NAMALWA (cell line): ENCODE measurements at regions not wholly inside any gene's neighbourhood (a gene's known extent, or its start where the extent isn't known, plus 50 kb on each side); places are given as distances from the start of the nearest gene placed in this dataset.

Source experiments
- DNase-seq: peaks from one replicate; pipeline ENCODE4 v3.0.0-alpha.2; 2015; ENCODE audit warnings: low spot score

- no peak for DNase-seq
Measured at GRCh38 chr9:121569266-121569648, 69.6 kb upstream of the GGTA1 start.

- DNase-seq, result no peak
Measured at GRCh38 chr9:121572581-121572980, 72.9 kb upstream of the GGTA1 start.

GRCh38 chr9:121573717-121574485 lies 74.3 kb upstream of the GGTA1 start:
- DNase-seq, result no peak

- no peak for DNase-seq
Measured at GRCh38 chr9:121574774-121575519, 75.3 kb upstream of the GGTA1 start.

- peak; percentile 16 for DNase-seq
Measured at GRCh38 chr9:121576281-121577075, 75.0 kb upstream of the DAB2IP start.

GRCh38 chr9:121577166-121577565 lies 74.3 kb upstream of the DAB2IP start:
- no peak for DNase-seq

GRCh38 chr9:121577572-121577971 lies 73.9 kb upstream of the DAB2IP start:
- DNase-seq, result no peak

GRCh38 chr9:121581786-121582600 lies 69.4 kb upstream of the DAB2IP start:
- no peak for DNase-seq

GRCh38 chr9:121582641-121583040 lies 68.8 kb upstream of the DAB2IP start:
- DNase-seq, result no peak

GRCh38 chr9:121584421-121584820 lies 67.0 kb upstream of the DAB2IP start:
- DNase-seq, result no peak

GRCh38 chr9:121587863-121588262 lies 63.6 kb upstream of the DAB2IP start:
- DNase-seq, result no peak

GRCh38 chr9:121589986-121590385 lies 61.4 kb upstream of the DAB2IP start:
- DNase-seq, result no peak

GRCh38 chr9:121592265-121592664 lies 59.2 kb upstream of the DAB2IP start:
- no peak for DNase-seq

- no peak for DNase-seq
Measured at GRCh38 chr9:121593066-121593465, 58.4 kb upstream of the DAB2IP start.

GRCh38 chr9:121596515-121596914 lies 54.9 kb upstream of the DAB2IP start:
- no peak for DNase-seq

- no peak for DNase-seq
Measured at GRCh38 chr9:121597698-121598166, 53.7 kb upstream of the DAB2IP start.

GRCh38 chr9:121598167-121598964 lies 53.1 kb upstream of the DAB2IP start:
- no peak for DNase-seq

- DNase-seq, result no peak
Measured at GRCh38 chr9:121598965-121599871, 52.2 kb upstream of the DAB2IP start.

GRCh38 chr9:121599872-121600585 lies 51.4 kb upstream of the DAB2IP start:
- no peak for DNase-seq
